ENCODE measurements at regions not wholly inside any gene's neighbourhood (a gene's known extent, or its start where the extent isn't known, plus 50 kb on each side); places are given as distances from the start of the nearest gene placed in this dataset.
A peak's percentile ranks its signal among the peaks of the same experiment; 100 is the strongest.

DNA sequence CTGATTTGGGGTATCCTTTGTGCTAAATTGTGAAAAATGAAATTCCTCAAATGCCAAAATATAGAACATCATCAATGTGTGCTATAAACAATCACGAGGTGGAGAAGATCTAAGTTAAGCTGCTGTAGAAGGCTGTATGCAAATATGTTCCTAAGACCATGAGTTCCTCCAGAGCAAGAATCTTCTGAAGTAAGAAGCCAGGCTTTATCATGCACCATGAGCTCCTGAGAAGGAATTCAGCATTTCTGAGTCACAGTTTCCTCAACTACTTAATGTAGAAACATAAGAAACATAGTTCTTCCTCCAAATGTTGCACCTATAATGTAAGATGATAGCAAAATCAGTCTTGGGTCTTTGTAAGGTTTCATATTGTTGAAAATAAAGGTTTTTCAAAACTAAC lies 241.7 kb upstream of the MDFIC2 start:
- DNase-seq: peak; percentile 52

DNA sequence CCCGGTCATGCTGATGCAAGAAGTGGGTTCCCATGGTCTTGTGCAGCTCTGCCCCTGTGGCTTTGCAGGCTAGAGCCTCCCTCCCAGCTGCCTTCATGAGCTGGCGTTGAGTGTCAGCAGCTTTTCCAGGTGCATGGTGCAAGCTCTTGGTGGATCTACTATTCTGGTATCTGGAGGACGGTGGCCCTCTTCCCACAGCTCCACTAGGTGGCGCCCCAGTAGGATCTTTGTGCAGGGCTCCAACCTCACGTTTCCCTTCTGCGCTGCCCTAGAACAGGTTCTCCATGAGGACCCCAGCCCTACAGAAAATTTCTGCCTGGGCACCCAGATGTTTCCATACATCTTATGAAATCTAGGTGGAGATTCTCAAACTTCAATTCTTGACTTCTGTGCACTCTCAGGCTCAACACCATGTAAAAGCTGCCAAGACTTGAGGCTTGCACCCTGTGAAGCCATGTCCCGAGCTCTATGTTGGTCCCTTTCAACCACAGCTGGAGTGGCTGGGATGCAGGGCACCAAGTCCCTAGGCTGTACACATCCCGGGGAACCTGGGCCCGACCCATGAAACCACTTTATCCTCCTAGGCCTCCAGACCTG lies 238.4 kb upstream of the MDFIC2 start:
- peak; percentile 49 for DNase-seq

DNA sequence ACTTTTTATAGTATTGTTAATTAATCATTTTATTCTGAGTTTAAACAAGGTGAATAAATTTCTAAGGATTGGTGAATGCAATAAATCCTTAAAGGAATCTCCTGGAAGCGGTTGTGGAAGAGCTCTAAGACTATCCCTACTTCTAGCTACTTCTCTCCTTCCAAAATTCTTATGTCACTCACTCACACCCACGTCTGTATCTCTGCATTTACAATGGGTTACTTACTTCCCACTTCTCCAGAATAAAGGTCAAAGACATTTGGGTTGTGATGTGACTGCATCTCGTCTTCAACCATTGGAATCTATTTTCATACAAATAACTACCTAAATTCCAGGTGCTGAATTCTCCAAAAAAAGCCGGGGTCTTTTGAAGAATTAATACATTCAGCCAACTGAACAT lies 234.2 kb upstream of the MDFIC2 start:
- DNase-seq: no peak

DNA sequence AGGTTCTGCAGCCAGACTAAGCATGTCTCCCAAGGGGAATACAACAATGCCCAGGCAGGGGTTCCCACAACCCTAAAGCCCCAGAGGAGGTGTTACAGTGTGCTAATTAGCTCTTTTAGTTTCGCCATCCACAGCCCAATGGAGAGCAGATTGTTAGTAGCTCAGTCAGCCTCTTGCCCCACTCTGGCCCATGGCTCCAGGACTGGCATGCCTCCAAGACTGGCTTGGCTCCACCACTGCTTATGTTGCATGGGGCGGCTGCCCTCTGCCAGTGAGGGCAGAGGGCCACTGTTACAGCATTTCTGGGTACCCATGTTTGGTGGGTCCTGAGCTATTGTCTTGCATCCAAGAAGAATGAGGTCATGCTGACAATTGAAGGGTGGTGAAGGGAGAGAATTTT lies 231.1 kb upstream of the MDFIC2 start:
- no peak for DNase-seq

DNA sequence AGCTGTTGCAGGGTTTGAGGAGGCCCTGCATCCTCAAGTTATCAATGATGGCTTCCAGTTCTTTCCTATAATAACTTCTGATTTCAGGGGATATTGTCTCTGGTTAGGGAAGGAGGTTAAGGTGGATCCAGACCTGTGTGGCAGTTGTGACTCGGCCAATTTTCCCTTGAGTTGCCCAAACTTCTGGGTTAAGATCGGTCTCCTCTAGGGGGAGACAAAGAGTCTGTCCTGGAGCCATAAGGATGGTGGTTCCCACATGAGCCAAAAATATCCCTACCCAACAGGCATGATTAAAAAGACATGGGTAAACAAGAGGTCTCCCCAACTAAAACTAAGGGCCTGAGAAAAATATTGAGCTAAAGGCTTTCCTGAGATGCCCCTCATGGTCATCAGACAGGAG lies 227.5 kb upstream of the MDFIC2 start:
- DNase-seq: no peak

DNA sequence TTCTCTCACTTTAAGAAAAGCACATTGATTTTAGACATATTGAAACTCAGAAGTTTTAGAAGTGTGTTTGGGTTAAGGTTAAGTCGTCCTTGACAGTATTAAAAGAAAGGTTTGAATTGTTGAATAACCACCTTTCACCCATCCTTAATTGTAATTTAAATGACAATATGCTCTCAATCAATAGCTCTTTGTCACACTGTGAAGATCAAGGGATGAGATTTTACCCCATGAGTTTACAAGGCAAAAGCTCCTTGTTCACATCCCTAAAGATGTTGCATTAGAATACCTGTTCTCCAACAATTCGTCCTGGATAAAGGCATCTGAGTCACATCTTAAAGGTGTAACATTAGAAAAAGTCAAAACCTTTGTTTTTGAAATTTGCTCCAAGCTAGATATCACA lies 220.4 kb upstream of the MDFIC2 start:
- DNase-seq: no peak

DNA sequence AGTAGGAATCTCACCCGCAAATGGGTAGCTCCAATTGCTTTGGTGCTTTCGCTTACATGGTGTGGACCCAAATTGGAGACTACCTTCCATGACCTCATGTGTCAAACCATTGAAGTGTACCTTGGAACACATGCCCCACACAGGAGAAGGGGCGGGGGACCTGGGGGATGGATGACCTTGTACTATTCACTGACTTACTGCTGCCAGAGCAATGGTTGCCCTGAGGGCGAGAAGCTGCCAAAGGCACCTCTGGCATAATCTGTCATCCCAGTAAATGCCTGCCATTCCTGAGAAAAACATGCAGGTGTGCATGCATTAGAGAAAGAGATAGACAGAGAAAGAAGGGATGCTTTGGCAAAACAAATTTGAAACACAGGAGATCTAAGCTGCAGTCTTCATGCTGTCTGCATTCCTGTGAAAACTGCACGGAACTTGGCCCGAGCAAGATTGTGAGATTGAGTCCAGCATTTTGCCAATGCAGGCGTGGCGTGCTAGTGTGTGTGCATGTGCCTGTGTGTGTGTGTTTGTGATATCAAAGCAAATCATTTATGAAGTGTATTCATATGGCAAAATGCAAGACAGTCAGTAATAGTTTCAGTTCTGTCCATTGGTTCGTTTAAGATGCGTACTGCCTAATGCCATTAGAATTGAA lies 219.5 kb upstream of the MDFIC2 start:
- no peak for DNase-seq

DNA sequence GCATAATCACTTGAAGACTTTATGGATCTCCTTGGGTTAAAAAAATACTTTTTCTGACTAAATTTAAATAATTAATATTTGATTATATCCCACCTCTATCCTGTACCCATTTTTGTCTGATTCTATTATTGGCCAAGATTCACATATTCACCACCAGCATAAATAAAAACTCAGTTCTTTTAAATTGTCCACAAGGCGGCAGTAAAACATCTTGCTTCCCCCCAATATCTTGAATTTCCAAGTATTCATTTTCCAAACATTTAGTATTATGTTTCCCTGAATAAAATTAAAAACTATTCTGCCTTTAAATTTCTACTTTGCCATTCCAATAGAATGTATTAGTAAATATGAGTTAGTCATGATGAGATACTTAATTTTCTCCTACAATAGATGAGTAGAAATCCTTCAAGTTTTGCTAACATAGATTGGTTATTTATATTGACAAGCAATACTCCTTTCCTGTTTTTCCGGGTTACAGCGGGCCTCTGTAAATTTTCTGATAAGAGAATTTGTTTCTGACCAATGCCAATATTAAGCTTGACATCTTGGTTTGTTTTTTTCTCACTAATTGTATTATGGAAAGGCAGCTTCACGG lies 218.7 kb upstream of the MDFIC2 start:
- peak; percentile 38 for DNase-seq

DNA sequence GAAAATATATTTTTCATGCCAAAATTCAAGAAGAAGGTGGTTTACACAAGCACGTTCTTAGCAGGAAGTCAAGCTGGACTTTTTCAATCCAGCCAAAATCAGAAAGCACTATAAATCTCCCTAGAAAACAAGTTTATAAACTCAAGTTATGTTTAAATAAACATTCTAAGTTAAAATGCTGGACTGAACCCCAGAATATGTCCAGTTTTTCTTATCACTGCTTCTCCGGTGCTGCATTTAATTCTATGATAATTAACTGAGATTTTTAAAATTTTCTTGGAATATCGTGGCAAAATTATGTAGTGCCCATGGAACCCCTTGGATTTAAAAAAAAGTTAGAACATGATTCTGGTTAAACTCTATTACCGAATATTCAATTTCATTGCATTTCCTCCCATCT lies 218.2 kb upstream of the MDFIC2 start:
- no peak for DNase-seq

DNA sequence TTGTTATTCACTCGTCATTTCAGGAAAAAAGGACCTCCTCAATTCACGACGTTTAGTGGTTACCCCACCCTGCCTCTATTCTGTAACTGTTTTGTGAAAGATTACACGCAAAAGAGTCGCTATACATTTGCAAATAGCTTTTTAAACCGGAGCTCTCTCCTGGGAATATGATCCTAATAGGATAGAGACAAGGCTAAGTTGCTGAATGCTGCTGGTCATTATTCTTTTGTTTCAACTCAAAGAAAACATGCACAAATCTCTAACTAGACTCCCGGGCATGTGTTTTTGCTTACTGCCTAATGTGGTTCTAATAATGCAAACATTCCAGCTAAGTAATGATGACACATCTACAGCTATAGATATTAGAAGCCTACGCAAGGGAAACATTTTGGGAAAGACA lies 214.6 kb upstream of the MDFIC2 start:
- peak; percentile 92 for DNase-seq

DNA sequence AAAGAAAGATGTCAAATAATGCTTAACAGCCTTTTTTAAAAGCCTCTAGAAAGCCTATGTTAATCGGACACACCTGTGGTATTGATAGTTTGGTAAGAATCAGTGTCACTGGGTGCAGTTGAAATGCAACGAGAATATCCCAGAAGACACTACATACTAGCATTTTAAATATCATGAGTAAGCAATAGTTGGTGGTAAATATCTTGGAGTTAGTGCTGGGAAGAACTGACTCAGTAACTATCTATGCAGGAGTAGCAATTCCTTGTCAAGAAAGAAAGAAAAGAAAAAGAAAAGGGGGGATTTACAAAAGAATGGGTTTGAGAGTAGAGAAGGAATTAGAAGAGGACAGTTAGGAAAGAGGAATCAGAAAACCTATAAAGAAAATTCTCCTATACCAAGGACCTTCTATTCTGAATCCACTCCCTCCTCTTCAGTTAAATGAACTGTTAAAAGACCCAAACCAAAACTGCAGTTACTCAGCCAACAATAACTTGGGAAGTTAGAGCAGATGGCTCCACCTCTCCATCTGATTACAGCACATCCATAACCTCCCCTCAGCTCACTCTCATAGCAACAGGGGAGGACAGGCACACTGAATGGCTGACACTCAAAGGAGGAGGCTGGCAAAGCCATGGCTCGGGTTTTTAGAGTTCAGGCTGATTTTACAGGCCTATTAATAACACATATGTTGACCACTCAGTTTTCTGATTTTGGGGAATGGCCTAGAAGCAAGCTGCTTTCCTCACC lies 207.6 kb upstream of the MDFIC2 start:
- peak; percentile 67 for DNase-seq

DNA sequence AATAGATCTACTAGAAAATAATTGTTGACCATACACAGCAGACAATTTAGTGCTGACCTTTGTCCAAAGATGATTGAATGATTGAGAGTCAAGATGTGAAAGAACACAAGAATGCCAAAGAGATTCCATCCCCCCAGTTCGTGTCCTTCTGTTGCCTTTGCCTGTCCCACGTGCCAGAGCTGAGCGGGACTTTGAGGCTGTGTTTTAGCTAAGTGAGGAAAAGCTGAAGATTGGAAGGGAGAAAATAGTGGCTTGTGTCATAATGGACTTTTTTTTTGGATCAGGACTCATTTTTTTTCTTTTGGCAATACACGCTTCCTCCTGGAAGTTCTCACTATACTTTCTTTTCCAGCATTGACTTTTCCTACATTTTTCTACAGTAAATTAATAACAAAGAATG lies 206.6 kb upstream of the MDFIC2 start:
- DNase-seq: no peak

DNA sequence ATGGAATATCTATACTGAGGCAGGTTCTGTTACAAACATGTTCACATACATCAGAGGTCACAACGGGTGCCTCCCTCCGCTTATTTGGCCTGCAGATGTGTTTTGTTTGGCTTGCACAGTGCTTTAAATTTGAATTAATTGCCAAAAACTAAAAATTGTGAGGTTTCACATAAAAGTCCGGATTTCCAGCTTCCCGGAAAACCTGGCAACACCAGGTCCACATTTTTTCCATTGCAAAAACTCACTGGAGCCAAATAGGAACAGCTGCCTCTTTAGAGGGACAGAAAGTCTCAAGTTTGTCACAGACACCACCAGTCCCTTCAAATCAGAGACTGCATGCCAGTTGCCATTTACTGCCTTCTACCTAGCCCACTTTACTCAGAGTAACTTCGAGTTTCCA lies 205.9 kb upstream of the MDFIC2 start:
- DNase-seq: no peak

DNA sequence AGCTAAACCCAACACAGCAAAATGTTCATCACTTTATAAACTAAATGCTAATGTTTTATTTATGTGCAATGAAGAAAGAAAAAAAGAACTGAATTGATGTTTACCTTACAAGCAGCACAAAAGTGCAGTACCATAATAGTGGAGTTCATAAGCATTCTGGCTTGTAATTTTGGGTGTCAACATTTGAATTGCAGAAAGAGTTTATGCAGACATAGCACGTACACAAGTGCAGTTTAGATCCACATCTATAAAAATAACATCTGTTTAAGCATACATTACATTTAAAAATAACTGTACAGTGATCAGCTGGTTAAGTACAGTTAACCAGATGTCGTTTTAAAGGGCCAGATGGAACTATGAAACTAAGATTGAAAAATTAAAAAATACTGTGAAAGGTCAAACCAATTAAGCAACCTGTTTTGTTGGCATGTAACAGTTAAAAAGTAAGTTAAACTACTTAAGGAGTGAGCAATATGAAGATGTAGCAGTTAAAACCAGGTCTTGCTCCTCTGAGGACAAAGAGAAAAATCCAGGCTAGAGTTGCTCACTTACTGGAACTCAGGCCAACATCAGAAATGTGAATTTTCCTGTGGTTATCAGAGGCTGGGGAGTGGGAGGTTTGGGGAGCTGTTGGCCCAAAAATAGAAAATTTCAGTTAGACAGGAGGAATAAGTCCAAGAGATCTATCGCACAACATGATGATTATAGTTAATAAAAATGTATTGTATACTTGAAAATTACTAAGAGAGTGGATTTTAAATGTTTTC lies 204.9 kb upstream of the MDFIC2 start:
- no peak for DNase-seq

DNA sequence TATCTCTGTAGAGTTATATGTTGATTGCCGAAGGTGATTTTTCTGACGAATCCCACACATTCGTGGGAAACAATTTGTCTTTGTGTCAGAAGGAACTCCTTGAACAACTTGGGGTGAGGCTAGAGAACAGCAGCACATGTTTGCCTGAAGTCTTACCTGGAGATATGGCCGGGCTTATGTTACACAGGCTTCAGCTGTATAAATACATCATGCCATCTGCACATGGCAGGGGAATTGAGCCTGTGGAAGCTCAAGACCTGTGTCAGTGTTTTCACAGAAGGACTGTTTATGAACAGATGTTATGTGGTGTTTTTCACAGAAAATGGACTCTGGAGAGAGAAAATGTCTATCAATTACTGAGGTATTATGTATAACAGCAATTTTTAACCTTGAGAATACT lies 203.6 kb upstream of the MDFIC2 start:
- DNase-seq: no peak

DNA sequence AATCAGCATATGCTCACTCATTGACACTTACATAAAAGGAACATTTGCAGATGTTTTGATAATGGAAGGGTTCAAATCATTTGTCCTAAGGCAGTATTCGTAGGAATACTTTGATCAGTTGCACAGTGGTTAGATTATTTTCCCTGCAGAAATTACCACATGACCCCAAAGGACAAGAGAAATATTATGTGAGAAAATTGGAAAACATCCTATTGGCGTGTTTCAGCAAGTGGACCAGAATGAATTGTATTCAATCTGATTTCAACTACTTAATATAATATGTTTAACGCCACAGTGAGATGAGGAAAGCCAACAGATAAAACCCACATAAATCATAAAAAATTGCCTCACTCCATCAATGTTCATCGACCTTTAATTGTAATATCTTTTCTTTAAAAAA lies 195.0 kb upstream of the MDFIC2 start:
- no peak for DNase-seq

DNA sequence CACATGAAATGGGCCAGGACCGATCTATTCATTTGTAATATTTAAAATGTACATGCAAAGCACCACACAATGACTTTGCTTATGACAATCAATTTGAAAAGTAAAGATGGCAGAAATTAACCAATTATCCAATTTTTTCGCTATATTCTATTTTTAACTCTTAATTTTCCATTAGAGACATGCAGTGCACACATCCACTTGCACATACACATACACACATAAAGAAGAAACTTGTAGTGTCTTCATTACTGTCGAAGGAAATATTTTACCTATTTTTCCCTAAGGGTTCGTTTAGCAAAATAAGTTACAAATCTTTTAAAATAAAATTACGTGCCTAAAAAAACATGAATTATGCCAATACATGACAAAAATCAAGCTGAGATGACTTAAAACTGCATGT lies 194.3 kb upstream of the MDFIC2 start:
- no peak for DNase-seq

DNA sequence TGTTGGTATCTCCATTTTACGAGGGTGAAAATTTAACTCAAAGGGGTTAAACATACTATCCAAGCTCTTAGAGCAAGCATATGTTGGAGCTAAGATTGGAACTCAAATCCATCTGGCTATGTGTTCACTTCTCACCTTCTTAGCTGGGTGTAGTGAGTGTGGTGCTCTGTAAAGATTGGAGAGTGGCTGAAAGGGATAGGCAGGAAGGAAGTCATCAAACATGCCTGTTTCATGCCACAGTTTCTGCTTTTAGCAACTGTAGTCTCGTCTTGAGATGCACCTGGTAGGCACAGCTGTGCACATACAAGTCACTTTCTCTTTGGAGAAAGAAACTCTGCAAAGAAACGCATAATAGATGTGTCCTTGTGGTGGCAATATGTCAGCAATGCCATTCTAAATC lies 189.1 kb upstream of the MDFIC2 start:
- DNase-seq: no peak

DNA sequence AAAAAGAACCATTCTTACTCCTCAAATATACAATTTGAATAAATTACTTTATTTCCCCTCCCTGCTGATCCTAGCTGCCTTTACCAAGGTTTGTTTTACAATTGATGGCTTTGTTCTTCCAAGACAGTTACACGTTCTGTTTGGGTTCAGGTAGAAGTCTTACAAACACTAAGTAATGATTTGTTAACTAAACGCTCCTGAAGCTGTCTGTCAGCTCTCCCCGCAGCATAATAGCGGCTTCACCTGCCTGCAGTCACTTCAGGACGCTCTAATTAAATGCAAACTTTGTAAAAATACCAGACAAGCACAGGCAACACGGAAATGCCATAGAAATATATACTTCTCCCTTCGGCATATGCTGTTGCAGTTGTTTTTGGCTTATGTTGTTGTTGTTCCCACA lies 176.4 kb upstream of the MDFIC2 start:
- no peak for DNase-seq

DNA sequence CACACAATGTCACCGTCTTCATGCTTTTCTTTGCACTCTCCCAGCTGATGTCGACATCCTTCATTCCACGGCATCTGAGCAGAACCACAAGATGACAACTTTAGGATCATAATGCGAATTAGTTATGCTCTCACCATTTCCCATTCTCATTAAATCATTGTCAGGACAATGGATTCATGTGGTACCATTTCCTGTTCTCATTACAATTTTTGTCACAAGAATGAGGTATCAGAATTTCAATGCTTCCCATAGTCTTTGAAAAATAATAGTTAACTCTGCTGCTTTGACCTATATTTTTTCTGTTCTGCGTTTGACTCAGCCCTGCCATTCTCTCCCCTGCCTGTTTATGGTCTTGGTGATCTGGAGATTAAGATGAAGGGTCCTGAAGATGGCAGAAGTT lies 175.7 kb upstream of the MDFIC2 start:
- DNase-seq: peak; percentile 50

DNA sequence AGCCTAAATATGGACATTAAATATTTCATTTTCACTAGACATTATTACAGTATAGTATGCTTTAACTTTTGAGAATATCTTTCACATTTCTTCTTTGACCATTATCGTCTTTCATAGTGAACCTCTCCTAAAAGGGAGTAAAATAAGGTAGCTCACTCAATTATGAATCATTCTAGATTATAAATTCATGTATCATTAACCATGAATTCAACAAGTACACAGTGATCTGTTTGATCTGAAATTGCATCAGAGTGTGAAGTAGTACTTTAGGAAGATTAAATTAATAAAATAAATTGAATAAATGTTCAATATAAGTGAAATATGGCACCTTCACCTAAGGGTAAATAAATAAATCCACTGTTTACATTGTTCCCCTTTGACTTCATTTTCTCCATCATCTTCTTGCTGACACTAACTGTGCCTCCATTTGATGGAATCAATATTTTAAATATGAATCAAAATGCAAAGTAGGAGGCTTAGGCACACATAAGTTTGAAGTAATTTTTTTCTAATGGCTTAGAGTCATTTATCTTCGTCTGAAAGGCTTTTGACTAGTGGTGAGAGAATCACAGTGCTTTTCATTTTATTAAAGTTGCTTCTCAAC lies 174.1 kb upstream of the MDFIC2 start:
- no peak for DNase-seq

DNA sequence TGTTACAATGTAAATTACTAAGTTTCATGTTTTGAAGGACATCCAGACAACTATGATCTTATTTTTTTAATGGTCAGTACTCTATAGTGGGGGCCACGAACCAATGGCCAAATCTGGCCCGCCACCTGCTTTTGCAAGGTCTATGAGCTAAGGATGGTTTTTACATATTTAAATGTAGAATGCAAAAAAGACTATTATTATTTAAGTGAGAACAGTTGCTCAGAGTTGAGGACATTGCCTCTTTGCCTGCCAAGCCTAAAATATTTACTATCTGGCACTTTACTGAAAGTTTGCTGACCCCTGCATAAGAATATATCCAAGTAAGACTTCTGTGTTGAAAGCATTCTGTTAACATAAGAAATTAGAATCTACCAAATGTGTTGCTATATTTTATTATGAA lies 163.7 kb upstream of the MDFIC2 start:
- no peak for DNase-seq
